ENCODE measurements at regions not wholly inside any gene's neighbourhood (a gene's known extent, or its start where the extent isn't known, plus 50 kb on each side); places are given as distances from the start of the nearest gene placed in this dataset.

DNA sequence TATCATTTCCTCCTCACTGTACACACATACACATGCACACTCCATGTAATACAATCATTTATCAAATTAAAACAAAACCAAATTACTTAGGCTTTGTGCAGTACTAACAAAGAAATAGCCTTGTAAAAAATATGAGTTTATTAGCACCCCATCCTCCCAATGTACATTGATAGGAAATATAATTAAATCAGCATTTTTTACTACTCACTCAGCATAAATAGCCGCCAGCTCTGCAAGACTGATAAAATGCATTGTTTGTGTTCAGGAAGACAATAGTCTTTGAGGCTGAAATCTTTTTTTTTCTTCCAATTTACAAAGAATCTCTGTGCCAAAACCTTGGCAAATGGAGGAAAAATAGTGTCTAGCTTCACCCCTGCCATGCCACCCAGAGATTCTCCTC is 497.6 kb upstream of the ADAMTS16 start:
- Histone ChIP-seq H3K27ac (replicated peaks) (no peak overlapping the region), H3K27me3 (ENCODE audit: insufficient read depth, poor library complexity, severe bottlenecking) (no peaks in the 10 kb centered on the region), H3K4me3 (replicated peaks; ENCODE audit: insufficient read depth, low read length) (no peak overlapping the region)
- no peak for DNase-seq (ENCODE audit: low read depth in 1 of 2, low spot score in 1 of 2)
- TF ChIP-seq SPI1 (IDR thresholded peaks at IDR 0.05; ENCODE audit: borderline replicate concordance, low read depth) = no peak
- no peak for TF ChIP-seq POLR2AphosphoS5 (IDR thresholded peaks at IDR 0.05; ENCODE audit: low read depth)
- no peak for TF ChIP-seq GABPA (IDR thresholded peaks at IDR 0.05; ENCODE audit: low read depth)
- TF ChIP-seq, protein P1, sequence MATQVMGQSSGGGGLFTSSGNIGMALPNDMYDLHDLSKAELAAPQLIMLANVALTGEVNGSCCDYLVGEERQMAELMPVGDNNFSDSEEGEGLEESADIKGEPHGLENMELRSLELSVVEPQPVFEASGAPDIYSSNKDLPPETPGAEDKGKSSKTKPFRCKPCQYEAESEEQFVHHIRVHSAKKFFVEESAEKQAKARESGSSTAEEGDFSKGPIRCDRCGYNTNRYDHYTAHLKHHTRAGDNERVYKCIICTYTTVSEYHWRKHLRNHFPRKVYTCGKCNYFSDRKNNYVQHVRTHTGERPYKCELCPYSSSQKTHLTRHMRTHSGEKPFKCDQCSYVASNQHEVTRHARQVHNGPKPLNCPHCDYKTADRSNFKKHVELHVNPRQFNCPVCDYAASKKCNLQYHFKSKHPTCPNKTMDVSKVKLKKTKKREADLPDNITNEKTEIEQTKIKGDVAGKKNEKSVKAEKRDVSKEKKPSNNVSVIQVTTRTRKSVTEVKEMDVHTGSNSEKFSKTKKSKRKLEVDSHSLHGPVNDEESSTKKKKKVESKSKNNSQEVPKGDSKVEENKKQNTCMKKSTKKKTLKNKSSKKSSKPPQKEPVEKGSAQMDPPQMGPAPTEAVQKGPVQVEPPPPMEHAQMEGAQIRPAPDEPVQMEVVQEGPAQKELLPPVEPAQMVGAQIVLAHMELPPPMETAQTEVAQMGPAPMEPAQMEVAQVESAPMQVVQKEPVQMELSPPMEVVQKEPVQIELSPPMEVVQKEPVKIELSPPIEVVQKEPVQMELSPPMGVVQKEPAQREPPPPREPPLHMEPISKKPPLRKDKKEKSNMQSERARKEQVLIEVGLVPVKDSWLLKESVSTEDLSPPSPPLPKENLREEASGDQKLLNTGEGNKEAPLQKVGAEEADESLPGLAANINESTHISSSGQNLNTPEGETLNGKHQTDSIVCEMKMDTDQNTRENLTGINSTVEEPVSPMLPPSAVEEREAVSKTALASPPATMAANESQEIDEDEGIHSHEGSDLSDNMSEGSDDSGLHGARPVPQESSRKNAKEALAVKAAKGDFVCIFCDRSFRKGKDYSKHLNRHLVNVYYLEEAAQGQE (IDR thresholded peaks at IDR 0.05; ENCODE audit: insufficient replicate concordance, low read depth) = no peak
- TF ChIP-seq, protein P2, sequence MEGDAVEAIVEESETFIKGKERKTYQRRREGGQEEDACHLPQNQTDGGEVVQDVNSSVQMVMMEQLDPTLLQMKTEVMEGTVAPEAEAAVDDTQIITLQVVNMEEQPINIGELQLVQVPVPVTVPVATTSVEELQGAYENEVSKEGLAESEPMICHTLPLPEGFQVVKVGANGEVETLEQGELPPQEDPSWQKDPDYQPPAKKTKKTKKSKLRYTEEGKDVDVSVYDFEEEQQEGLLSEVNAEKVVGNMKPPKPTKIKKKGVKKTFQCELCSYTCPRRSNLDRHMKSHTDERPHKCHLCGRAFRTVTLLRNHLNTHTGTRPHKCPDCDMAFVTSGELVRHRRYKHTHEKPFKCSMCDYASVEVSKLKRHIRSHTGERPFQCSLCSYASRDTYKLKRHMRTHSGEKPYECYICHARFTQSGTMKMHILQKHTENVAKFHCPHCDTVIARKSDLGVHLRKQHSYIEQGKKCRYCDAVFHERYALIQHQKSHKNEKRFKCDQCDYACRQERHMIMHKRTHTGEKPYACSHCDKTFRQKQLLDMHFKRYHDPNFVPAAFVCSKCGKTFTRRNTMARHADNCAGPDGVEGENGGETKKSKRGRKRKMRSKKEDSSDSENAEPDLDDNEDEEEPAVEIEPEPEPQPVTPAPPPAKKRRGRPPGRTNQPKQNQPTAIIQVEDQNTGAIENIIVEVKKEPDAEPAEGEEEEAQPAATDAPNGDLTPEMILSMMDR (IDR thresholded peaks at IDR 0.05; ENCODE audit: insufficient read depth, low read length) = no peak

DNA sequence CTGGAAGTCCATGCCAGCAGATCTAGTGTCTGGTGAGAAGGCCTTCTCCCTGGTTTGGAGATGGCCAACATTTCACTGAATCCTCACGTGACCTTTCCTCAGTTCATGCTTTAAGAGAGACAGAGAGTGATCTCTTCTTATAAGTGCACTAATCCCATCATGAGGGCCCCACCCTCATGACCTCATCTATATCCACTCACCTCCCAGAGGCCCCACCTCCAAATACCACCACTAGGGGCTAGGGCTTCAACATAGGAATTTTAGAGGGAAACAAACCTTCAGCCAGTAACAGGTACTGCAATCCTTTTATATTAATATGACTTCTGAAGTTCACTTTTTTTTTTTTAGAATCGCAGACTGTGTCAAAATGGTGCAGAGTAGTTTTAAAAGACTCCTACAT is 496.9 kb upstream of the ADAMTS16 start:
- Histone ChIP-seq H3K4me3 (replicated peaks; ENCODE audit: insufficient read depth, low read length) (no peak overlapping the region), H3K27ac (replicated peaks) (no peak overlapping the region), H3K27me3 (ENCODE audit: insufficient read depth, poor library complexity, severe bottlenecking) (no peaks in the 10 kb centered on the region)
- TF ChIP-seq POLR2AphosphoS5 (IDR thresholded peaks at IDR 0.05; ENCODE audit: low read depth) (no peak), SPI1 (IDR thresholded peaks at IDR 0.05; ENCODE audit: borderline replicate concordance, low read depth) (no peak), GABPA (IDR thresholded peaks at IDR 0.05; ENCODE audit: low read depth) (no peak)
- TF ChIP-seq, protein P2 (IDR thresholded peaks at IDR 0.05; ENCODE audit: insufficient read depth, low read length) = no peak
- TF ChIP-seq, protein P1 (IDR thresholded peaks at IDR 0.05; ENCODE audit: insufficient replicate concordance, low read depth) = no peak
- no peak for DNase-seq (ENCODE audit: low read depth in 1 of 2, low spot score in 1 of 2)

DNA sequence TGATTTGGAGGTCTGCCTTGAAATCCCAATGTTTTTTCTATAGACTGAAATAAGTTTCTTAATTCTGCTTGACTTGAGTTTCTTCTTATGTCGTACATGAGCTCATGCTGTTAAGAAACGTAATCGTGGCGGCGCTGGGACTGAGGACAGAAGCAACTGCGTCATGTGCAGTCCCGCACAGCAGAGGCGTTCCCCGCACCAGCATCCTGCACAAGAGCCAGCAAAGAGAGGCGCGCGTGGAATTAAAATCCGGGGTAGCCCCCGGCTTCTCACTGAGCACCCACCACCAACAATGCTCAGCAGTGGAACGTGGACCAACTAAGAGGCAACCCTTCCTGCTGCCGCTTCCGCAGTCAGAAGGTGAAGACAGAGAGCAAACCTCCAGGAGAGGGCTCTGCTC is 496.2 kb upstream of the ADAMTS16 start:
- TF ChIP-seq, protein P1 (IDR thresholded peaks at IDR 0.05; ENCODE audit: insufficient replicate concordance, low read depth) = no peak
- TF ChIP-seq POLR2AphosphoS5 (IDR thresholded peaks at IDR 0.05; ENCODE audit: low read depth) (no peak), SPI1 (IDR thresholded peaks at IDR 0.05; ENCODE audit: borderline replicate concordance, low read depth) (no peak), GABPA (IDR thresholded peaks at IDR 0.05; ENCODE audit: low read depth) (no peak)
- TF ChIP-seq, protein P2 (IDR thresholded peaks at IDR 0.05; ENCODE audit: insufficient read depth, low read length) = no peak
- DNase-seq (ENCODE audit: low read depth in 1 of 2, low spot score in 1 of 2) = no peak
- Histone ChIP-seq H3K4me3 (replicated peaks; ENCODE audit: insufficient read depth, low read length) (no peak overlapping the region), H3K27me3 (ENCODE audit: insufficient read depth, poor library complexity, severe bottlenecking) (no peaks in the 10 kb centered on the region), H3K27ac (replicated peaks) (no peak overlapping the region)
